ENCODE measurements at regions not wholly inside any gene's neighbourhood (a gene's known extent, or its start where the extent isn't known, plus 50 kb on each side); places are given as distances from the start of the nearest gene placed in this dataset.

DNA sequence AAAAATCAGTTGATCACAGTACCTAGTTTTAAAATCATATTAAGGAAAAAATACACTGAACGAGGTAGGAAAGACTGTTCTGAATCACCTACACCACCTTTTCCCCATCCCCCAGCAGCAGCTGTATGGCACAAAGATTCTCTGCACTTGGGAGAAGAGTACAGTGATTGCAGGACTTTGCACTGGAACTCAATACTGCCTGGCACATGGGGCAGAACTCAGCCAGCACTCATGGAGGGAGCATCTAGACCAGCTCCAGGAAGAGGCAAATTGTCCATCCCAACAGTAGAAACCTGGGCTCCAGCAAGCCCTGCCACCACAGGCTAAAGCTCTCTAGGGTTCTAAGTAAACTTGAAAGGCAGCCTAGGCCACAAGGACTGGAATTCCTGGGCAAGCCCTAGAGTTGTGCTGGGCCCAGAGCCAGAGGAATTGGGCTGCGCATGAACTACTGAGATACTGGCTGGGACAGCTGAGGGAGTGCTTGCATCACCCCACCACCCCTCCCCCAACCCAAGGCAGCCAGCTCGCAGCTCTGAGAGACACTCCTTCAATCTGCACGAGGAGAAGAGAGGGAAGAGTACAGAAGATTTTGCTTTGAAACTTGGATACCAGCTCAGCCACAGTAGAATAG is 654.4 kb upstream of the CDH6 start:
- no peak for TF ChIP-seq CREB5 (CRISPR knock-in tag; IDR thresholded peaks at IDR 0.05; ENCODE audit: low read depth)
- TF ChIP-seq ZC3H10 (CRISPR knock-in tag; IDR thresholded peaks at IDR 0.05): no peak
- TF ChIP-seq PATZ1 (CRISPR knock-in tag; IDR thresholded peaks at IDR 0.05; ENCODE audit: borderline replicate concordance): no peak
- TF ChIP-seq ZFP30 (CRISPR knock-in tag; IDR thresholded peaks at IDR 0.05): no peak
- no peak for TF ChIP-seq ISL1 (CRISPR knock-in tag; IDR thresholded peaks at IDR 0.05)
- no peak for TF ChIP-seq BACH2 (CRISPR knock-in tag; IDR thresholded peaks at IDR 0.05; ENCODE audit: borderline replicate concordance)
- TF ChIP-seq, protein P1, sequence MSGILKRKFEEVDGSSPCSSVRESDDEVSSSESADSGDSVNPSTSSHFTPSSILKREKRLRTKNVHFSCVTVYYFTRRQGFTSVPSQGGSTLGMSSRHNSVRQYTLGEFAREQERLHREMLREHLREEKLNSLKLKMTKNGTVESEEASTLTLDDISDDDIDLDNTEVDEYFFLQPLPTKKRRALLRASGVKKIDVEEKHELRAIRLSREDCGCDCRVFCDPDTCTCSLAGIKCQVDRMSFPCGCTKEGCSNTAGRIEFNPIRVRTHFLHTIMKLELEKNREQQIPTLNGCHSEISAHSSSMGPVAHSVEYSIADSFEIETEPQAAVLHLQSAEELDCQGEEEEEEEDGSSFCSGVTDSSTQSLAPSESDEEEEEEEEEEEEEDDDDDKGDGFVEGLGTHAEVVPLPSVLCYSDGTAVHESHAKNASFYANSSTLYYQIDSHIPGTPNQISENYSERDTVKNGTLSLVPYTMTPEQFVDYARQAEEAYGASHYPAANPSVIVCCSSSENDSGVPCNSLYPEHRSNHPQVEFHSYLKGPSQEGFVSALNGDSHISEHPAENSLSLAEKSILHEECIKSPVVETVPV (CRISPR knock-in tag; IDR thresholded peaks at IDR 0.05): no peak
- TF ChIP-seq RARB (CRISPR knock-in tag; IDR thresholded peaks at IDR 0.05): no peak
- TF ChIP-seq ZFP3 (CRISPR knock-in tag; IDR thresholded peaks at IDR 0.05): no peak
- no peak for TF ChIP-seq ZNF8 (CRISPR knock-in tag; IDR thresholded peaks at IDR 0.05)
- no peak for TF ChIP-seq PPARA (CRISPR knock-in tag; IDR thresholded peaks at IDR 0.05; ENCODE audit: borderline replicate concordance)
- no peak for TF ChIP-seq GLIS3 (CRISPR knock-in tag; IDR thresholded peaks at IDR 0.05)
- no peak for TF ChIP-seq ARNTL (CRISPR knock-in tag; IDR thresholded peaks at IDR 0.05; ENCODE audit: borderline replicate concordance, low read depth)
- TF ChIP-seq SNAI2 (CRISPR knock-in tag; IDR thresholded peaks at IDR 0.05): no peak

All from SK-N-SH treated with all-trans-retinoic acid at 6 μM for 48 hours (cell line).